Body of pancreas (tissue), 4 donors: ENCODE measurements at regions not wholly inside any gene's neighbourhood (a gene's known extent, or its start where the extent isn't known, plus 50 kb on each side); places are given as distances from the start of the nearest gene placed in this dataset.

Experiments used
- ATAC-seq: fragments of 150-250 bp; one replicate; pipeline ENCODE4 v1.9.1; 2016
- DNase-seq, 4 donors: peaks; one replicate each; pipeline ENCODE4 v3.0.0-alpha.2; 2019
- H3K27ac ChIP-seq, 4 donors: fragments of 200-600 bp; sonication (generic); 1 replicate in 3 of 4; 2 replicates in 1 of 4; pipeline versions ENCODE4 v1.5.1 to v1.6.1; 2016 to 2019; ENCODE audit warnings: mild to moderate bottlenecking in 1 of 4, mixed read lengths in 1 of 4, moderate library complexity in 1 of 4
- H3K27me3 ChIP-seq, 2 donors: fragments of 200-600 bp; sonication (generic); one replicate each; pipeline ENCODE4 v1.6.0; 2016; ENCODE audit warnings: mild to moderate bottlenecking in 1 of 2
- H3K36me3 ChIP-seq, 2 donors: fragments of 200-600 bp; sonication (generic); replicated peaks in 1 of 2; 2 replicates each; pipeline ENCODE4 v1.5.1; 2016; ENCODE audit warnings: low read depth in 2 of 2; ENCODE audit not compliant: insufficient read depth in 1 of 2
- H3K4me1 ChIP-seq: fragments of 200-600 bp; sonication (generic); one replicate; pipeline ENCODE4 v1.6.0; 2016
- H3K4me3 ChIP-seq, 2 donors: fragments of 200-600 bp; sonication (generic); 1 replicate in 1 of 2; 2 replicates in 1 of 2; pipeline ENCODE4 v1.5.1; 2016 to 2019
- H3K9me3 ChIP-seq, 3 donors: fragments of 200-600 bp; sonication (generic); 1 replicate in 2 of 3; 2 replicates in 1 of 3; pipeline ENCODE4 v1.5.1; 2016
- POLR2A ChIP-seq, 3 donors: fragments of 450-650 bp; IDR thresholded peaks; one replicate each; pipeline ENCODE4 v1.6.1; 2016; ENCODE audit warnings: antibody characterized with exemption in 3 of 3, mild to moderate bottlenecking in 2 of 3
- WGBS, 2 donors: methylation state at CpG; one replicate each; pipeline ENCODE4 v1.1.5; 2017; 5-methylcytosine and 5-hydroxymethylcytosine counted together
- intact Hi-C: fragments of 100-400 bp; cut with DNase I; formaldehyde crosslinking; loops from one replicate; pipeline ENCODE4 v1.15.1; 2023
- TF ChIP-seq, protein P1 (sequence below), 7 experiments: fragments of 450-650 bp in 4 of 7; fragments of 200-600 bp in 3 of 7; sonication (generic) in 3 of 7; IDR thresholded peaks; one replicate each; pipeline ENCODE4 v1.5.1; 2016 to 2019; ENCODE audit warnings: antibody characterized with exemption in 7 of 7

DNA sequence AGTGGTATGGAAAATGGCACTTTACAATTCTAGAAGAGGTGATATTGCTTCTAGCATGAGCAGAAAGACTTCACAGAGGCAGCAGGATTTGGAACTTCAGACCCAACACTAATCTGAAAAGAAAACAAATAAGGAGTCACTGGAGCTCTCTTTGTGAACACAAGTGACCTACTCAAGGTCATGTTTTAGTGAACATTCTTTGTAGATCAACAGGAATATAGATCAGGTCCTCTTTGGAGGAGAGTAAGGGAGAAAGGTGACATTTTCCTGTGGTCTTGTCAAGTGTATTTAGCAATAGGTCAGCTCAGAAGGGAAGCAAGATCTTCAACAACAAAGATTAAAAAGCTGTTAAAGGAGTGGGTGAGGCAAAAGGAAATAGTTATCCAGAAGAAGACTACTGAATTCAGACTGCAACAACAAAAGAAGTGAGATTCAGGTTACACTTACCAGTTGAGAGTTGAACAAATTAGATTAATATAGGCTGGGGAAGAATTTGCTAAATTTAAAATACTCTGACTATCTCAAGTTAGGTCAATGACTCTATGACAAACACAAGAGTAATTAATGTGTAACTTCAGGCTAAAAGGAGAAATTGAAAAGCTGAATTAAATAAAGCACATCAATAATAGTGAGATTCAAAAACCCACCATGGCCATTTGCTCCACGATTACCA is 528.2 kb downstream of the RPS29 start:
- H3K27me3 ChIP-seq: no peaks in the 10 kb centered on the region
- ATAC-seq (no peak), DNase-seq (no peak)
- no peaks in the 10 kb centered on the region for H3K36me3 ChIP-seq
- no peak for TF ChIP-seq POLR2A (IDR thresholded peaks at IDR 0.05)
- TF ChIP-seq, protein P1, sequence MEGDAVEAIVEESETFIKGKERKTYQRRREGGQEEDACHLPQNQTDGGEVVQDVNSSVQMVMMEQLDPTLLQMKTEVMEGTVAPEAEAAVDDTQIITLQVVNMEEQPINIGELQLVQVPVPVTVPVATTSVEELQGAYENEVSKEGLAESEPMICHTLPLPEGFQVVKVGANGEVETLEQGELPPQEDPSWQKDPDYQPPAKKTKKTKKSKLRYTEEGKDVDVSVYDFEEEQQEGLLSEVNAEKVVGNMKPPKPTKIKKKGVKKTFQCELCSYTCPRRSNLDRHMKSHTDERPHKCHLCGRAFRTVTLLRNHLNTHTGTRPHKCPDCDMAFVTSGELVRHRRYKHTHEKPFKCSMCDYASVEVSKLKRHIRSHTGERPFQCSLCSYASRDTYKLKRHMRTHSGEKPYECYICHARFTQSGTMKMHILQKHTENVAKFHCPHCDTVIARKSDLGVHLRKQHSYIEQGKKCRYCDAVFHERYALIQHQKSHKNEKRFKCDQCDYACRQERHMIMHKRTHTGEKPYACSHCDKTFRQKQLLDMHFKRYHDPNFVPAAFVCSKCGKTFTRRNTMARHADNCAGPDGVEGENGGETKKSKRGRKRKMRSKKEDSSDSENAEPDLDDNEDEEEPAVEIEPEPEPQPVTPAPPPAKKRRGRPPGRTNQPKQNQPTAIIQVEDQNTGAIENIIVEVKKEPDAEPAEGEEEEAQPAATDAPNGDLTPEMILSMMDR (IDR thresholded peaks at IDR 0.05): no peak
- no peaks in the 10 kb centered on the region for H3K9me3 ChIP-seq
- H3K4me1 ChIP-seq: no peaks in the 10 kb centered on the region
- H3K27ac ChIP-seq: no peak overlapping the region
- H3K4me3 ChIP-seq: no peak overlapping the region
- intact Hi-C loops: no loop called here
- WGBS, 2 donors: 19 to 23% methylated on average over 1 of the region's 1 CpG

DNA sequence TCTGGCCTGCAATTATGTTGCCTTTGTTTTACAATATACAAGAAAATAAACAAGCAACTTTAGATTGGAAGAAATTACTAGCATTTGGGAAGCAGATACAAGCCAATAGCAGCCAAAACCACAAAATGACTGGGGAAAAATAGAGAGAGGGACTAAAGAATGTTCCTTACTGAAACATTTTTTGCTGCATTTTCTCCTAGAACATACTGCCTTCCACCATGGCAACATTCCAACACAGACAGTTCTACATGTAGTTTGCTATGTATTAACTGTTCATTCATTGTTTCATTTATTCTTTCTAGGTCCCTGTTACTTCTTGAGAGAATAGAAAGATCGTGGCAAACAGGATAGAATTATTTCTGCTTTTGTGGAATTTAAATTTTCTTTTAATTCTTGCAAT is 530.2 kb downstream of the RPS29 start:
- WGBS, 2 donors: 50 to 54% methylated on average over 1 of the region's 1 CpG

DNA sequence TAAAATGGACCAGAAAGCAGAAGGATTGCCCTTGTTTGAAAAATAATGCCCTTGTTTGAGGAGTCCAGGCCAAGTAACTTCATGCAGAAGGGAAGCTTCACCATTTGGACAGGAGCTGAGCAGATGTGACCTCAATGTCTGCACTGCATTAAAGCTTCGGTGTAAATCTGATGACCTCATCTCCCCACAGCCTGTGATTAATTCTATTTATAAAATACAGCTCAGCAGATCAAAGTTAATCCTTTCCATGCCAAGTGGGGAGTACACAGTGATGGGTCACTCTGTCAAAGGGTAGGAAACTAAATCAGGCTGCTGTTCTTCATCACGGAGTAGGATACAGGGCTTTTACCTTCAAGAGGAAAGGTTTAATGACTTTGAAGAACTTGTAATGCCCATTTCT is 533.7 kb downstream of the RPS29 start:
- intact Hi-C loops: no loop called here
- no peak overlapping the region for H3K27ac ChIP-seq
- H3K4me1 ChIP-seq: no peaks in the 10 kb centered on the region
- DNase-seq: no peak
- no peak for ATAC-seq
- H3K27me3 ChIP-seq: no peaks in the 10 kb centered on the region
- H3K9me3 ChIP-seq: no peaks in the 10 kb centered on the region
- H3K4me3 ChIP-seq: no peak overlapping the region
- TF ChIP-seq, protein P1 (IDR thresholded peaks at IDR 0.05): no peak
- no peak for TF ChIP-seq POLR2A (IDR thresholded peaks at IDR 0.05)
- H3K36me3 ChIP-seq: no peaks in the 10 kb centered on the region
- 52 to 55% methylated on average over 2 of the region's 2 CpGs for WGBS, 2 donors

More for the DNA sequence above, 530.2 kb downstream of the RPS29 start:
- no peak for DNase-seq
- Histone ChIP-seq H3K36me3 (no peaks in the 10 kb centered on the region), H3K4me3 (no peak overlapping the region), H3K4me1 (no peaks in the 10 kb centered on the region), H3K27me3 (no peaks in the 10 kb centered on the region), H3K27ac (no peak overlapping the region), H3K9me3 (no peaks in the 10 kb centered on the region)
- TF ChIP-seq, protein P1 (IDR thresholded peaks at IDR 0.05): no peak
- no peak for TF ChIP-seq POLR2A (IDR thresholded peaks at IDR 0.05)
- no peak for ATAC-seq
- intact Hi-C loops: no loop called here

DNA sequence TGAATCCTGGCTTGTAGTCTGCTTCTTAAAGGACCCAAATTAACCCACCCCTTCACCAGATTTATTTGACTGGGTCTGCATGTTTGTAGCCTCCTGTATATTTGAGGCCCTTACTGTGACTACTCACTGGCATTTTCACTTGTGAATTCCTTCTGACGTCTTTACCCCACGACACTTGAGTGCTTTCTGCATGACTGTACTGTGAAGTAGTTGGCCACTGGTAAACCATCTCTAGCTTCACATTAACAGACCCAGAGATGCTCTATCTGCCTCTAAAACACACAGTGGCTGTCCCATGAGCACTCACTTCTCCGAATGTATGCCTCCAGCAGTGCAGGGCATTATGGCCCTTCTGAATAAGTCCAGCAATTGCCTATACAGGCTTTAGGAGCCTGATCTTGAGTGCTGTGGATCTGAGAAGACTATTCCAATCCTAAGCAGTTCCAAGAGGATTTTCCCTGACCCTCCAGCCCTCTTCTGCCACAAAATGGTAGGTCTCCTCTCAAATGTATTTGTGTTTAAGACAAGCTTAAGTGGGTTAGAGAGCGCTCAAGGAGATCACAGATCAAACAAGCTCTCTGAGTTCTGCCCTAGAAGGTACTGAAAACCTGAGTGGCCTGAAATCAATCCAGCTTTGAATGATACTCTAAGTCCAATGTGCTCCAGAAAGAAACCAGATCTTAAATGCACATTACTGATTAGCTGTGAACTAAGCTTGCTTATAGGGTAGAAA is 534.7 kb downstream of the RPS29 start:
- Histone ChIP-seq H3K9me3 (no peaks in the 10 kb centered on the region), H3K27me3 (no peaks in the 10 kb centered on the region), H3K4me3 (no peak overlapping the region), H3K36me3 (no peaks in the 10 kb centered on the region), H3K27ac (no peak overlapping the region), H3K4me1 (no peaks in the 10 kb centered on the region)
- ATAC-seq (no peak), DNase-seq (no peak)
- TF ChIP-seq, protein P1 (IDR thresholded peaks at IDR 0.05): no peak
- no peak for TF ChIP-seq POLR2A (IDR thresholded peaks at IDR 0.05)
- 56 to 68% methylated on average over 4 of the region's 4 CpGs for WGBS, 2 donors
- intact Hi-C loops: no loop called here
